ENCODE measurements at regions not wholly inside any gene's neighbourhood (a gene's known extent, or its start where the extent isn't known, plus 50 kb on each side); places are given as distances from the start of the nearest gene placed in this dataset.

- H3K36me3 ChIP-seq (ENCODE audit: low read length): no peaks in the 10 kb centered on the region
- no peak overlapping the region for H3K27ac ChIP-seq (ENCODE audit: low read depth, low read length)
- H3K79me2 ChIP-seq (ENCODE audit: insufficient read depth, low read length): no peaks in the 10 kb centered on the region
- H3K9ac ChIP-seq (ENCODE audit: low read length): no peak overlapping the region
- H3K27me3 ChIP-seq (ENCODE audit: low read length): no peaks in the 10 kb centered on the region
- no peaks in the 10 kb centered on the region for H3K9me2 ChIP-seq (replicated peaks; ENCODE audit: insufficient read depth, low read length)
- no peaks in the 10 kb centered on the region for H3F3A ChIP-seq (ENCODE audit: insufficient read depth)
- H4K20me1 ChIP-seq (ENCODE audit: low read depth, low read length): no peaks in the 10 kb centered on the region
- TF ChIP-seq EZH2phosphoT487 (conservative IDR thresholded peaks at IDR 0.05; ENCODE audit: low read length) (no peak), CTCF (IDR thresholded peaks at IDR 0.05; ENCODE audit: insufficient read depth, low read length, poor library complexity, severe bottlenecking) (no peak)
- no peak overlapping the region for H3K4me3 ChIP-seq (ENCODE audit: insufficient read depth, low read length, poor library complexity, severe bottlenecking)
- H3K4me2 ChIP-seq (ENCODE audit: low read depth, low read length, poor library complexity, severe bottlenecking): no peak overlapping the region
- H2AFZ ChIP-seq (ENCODE audit: low read depth, low read length, severe bottlenecking): no peak overlapping the region
- H3K9me3 ChIP-seq (ENCODE audit: insufficient read depth, low read length): no peaks in the 10 kb centered on the region; the same call in 1 of the 2 replicates
Measured at GRCh38 chr2:157952558-157952957, 76.4 kb upstream of the ACVR1 start.

GRCh38 chr2:157948856-157949255 lies 72.7 kb upstream of the ACVR1 start:
- no peak overlapping the region for H3K27ac ChIP-seq (ENCODE audit: low read depth, low read length)
- H2AFZ ChIP-seq (ENCODE audit: low read depth, low read length, severe bottlenecking): no peak overlapping the region
- TF ChIP-seq EZH2phosphoT487 (conservative IDR thresholded peaks at IDR 0.05; ENCODE audit: low read length) (no peak), CTCF (IDR thresholded peaks at IDR 0.05; ENCODE audit: insufficient read depth, low read length, poor library complexity, severe bottlenecking) (no peak)
- no peak overlapping the region for H3K4me3 ChIP-seq (ENCODE audit: insufficient read depth, low read length, poor library complexity, severe bottlenecking)
- H3K27me3 ChIP-seq (ENCODE audit: low read length): no peaks in the 10 kb centered on the region
- no peaks in the 10 kb centered on the region for H3F3A ChIP-seq (ENCODE audit: insufficient read depth)
- no peaks in the 10 kb centered on the region for H3K9me2 ChIP-seq (replicated peaks; ENCODE audit: insufficient read depth, low read length)
- H3K9ac ChIP-seq (ENCODE audit: low read length): no peak overlapping the region
- no peaks in the 10 kb centered on the region for H3K79me2 ChIP-seq (ENCODE audit: insufficient read depth, low read length)
- H3K9me3 ChIP-seq (ENCODE audit: insufficient read depth, low read length): no peaks in the 10 kb centered on the region
- no peaks in the 10 kb centered on the region for H3K36me3 ChIP-seq (ENCODE audit: low read length)
- no peak overlapping the region for H3K4me2 ChIP-seq (ENCODE audit: low read depth, low read length, poor library complexity, severe bottlenecking)
- no peaks in the 10 kb centered on the region for H4K20me1 ChIP-seq (ENCODE audit: low read depth, low read length)

GRCh38 chr2:157946919-157947557 lies 70.9 kb upstream of the ACVR1 start:
- no peak overlapping the region for H3K9ac ChIP-seq (ENCODE audit: low read length)
- no peak for TF ChIP-seq EZH2phosphoT487 (conservative IDR thresholded peaks at IDR 0.05; ENCODE audit: low read length)
- TF ChIP-seq CTCF (IDR thresholded peaks at IDR 0.05; ENCODE audit: insufficient read depth, low read length, poor library complexity, severe bottlenecking): no peak
- no peaks in the 10 kb centered on the region for H3K9me3 ChIP-seq (ENCODE audit: insufficient read depth, low read length)
- H3K79me2 ChIP-seq (ENCODE audit: insufficient read depth, low read length): no peaks in the 10 kb centered on the region
- H3F3A ChIP-seq (ENCODE audit: insufficient read depth): no peaks in the 10 kb centered on the region
- no peaks in the 10 kb centered on the region for H3K36me3 ChIP-seq (ENCODE audit: low read length)
- no peaks in the 10 kb centered on the region for H3K27me3 ChIP-seq (ENCODE audit: low read length)
- no peaks in the 10 kb centered on the region for H4K20me1 ChIP-seq (ENCODE audit: low read depth, low read length)
- H3K4me2 ChIP-seq (ENCODE audit: low read depth, low read length, poor library complexity, severe bottlenecking): no peak overlapping the region
- H3K27ac ChIP-seq (ENCODE audit: low read depth, low read length): no peak overlapping the region
- H3K9me2 ChIP-seq (replicated peaks; ENCODE audit: insufficient read depth, low read length): no peaks in the 10 kb centered on the region
- no peak overlapping the region for H2AFZ ChIP-seq (ENCODE audit: low read depth, low read length, severe bottlenecking)
- H3K4me3 ChIP-seq (ENCODE audit: insufficient read depth, low read length, poor library complexity, severe bottlenecking): no peak overlapping the region

Measured in SU-DHL-6 (cell line).